AG20443 (cell line): ENCODE measurements at regions not wholly inside any gene's neighbourhood (a gene's known extent, or its start where the extent isn't known, plus 50 kb on each side); places are given as distances from the start of the nearest gene placed in this dataset.
"Not testable (repeated sequence)": the region's sequence is repeated elsewhere in the genome, so short reads cannot be mapped to it uniquely, and the experiment has no call there.

Source experiments
- DNase-seq: peaks from one replicate; pipeline ENCODE4 v3.0.0; 2012; ENCODE audit warnings: low spot score, mixed read lengths

DNA sequence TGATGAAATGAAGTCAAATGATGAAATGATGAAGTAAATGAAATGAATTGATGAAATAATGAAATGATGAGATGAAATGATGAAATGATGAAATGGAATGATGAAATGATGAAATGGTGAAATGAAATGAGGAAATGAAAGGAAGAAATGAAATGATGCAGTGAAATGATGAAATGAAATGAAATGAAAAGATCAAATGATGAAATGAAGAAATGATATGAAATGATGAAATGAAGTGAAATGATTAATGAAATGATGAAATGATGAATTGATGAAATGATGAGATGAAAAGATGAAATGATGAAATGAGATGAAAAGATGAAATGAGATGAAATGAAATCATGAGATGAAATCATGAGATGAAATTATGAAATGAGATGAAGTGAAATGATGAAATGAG, 139.2 kb upstream of the ERV3-1 start:
- DNase-seq: not testable (repeated sequence)

DNA sequence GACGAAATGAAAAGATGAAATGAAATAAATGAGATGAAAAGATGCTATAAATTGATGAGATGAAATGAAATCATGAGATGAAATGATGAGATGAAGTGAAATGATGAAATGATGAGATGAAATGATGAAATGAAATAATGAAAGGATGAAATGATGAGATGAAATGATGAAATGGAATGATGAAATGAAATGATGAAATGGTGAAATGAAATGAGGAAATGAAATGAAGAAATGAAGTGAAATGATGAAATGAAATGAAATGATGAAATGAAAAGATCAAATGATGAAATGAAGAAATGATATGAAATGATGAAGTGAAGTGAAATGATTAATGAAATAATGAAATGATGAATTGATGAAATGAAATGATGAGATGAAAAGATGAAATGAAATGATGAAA, 138.5 kb upstream of the ERV3-1 start:
- not testable (repeated sequence) for DNase-seq

DNA sequence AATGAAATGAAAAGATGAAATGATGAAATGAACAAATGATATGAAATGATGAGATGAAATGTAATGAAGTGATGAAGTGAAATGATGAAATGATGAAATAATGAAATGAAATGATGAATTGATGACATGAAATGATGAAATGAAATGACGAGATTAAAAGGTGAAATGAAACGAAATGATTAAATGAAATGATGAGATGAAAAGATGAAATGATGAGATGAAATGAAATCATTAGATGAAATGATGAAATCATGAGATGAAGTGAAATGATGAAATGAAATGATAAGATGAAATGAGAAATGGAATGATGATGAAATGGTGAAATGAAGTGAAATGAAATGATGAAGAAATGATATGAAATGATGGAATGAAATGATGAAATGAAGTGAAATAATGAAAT, 138.1 kb upstream of the ERV3-1 start:
- DNase-seq: not testable (repeated sequence)

DNA sequence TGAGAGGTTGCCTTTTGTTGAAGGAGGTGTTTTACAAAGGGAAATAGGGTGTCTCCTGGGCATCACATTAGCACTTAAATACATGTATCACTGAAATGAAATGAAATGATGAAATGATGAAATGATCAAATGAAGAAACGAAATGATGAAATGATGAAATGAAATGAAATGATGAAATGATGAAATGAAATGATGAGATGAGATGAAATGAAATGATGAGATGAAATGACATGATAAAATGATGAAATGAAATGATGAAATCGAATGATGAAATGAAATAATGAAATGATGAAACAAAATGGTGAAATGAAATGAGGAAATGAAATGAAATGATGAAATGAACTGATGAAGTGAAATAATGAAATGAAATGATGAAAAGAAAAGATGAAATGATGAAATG, 137.6 kb upstream of the ERV3-1 start:
- not testable (repeated sequence) for DNase-seq

DNA sequence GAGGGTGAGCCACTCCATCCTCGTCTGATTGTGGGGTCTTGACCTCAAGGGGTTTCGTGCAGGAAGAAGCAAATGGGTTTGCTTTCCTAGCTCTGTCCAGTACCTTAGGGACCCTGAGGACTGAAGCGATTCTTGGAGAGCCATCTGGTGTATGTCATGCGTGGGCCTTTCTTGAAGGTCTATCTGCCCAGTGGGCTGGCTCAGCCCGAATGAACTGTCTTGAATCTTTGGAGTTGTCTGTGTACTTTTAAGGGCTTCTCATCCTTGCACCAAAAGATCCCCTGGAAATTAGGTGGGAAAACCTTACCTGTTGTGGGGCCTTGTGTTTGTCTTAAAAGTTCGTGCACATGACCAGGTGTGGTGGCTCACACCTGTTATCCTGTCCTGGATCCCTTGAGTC, 135.4 kb upstream of the ERV3-1 start:
- not testable (repeated sequence) for DNase-seq

DNA sequence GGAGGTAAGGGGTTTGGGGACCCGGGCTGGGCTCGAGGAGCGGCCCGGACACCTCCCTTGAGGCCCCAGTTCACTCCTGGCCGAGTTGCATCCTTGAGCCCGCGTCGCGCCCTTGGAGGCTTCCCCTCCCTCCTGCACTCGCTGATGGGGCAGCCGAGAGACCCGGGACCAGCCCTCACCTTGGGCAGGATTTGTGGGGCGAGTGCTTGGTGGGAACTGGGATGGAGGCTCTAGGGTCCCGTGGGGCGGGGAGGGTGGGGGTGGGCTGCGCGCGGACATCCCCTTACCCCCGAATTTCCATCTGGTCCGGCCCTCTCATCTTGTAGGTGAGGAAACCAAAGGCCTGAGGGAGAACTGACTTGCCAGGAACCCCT, 134.9 kb upstream of the ERV3-1 start:
- DNase-seq: not testable (repeated sequence)

DNA sequence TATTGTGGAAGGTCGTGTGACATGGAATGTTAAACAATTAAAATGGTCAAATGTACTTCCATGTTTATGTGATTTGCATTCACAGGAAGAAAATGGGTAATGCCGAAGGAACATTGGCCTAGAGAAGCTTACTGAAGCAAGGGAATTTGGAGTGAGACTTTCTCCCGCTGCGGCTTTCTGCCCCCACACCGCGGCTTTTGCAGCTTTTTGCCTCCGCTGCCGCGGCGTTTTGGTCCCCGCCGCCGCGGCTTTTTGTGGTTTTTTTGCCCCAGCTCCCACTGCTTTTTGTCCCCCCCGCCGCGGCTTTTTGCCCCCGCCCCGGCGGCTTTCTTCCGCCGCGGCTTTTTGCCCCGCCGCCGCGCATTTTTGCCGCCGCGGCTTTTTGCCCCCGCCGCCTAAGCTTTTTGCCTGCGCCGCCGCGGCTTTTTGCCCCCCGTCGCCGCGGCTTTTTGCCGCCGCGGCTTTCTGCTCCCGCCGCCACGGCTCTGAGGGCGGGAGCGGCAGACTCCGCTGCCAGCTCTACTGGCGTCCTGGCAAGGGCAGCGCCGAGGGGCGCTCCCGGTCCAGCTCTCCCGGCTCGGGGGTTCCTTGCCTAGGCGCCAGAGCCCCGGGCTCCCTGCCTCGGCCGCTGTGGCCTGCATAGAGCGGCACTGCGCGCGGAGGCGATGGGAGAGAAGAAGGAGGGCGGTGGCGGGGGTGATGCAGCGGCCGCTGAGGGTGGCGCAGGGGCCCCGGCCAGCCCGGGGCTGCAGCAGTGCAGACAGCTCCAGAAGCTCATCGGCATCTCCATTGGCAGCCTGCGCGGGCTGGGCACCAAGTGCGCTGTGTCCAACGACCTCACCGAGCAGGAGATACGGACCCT, 134.3 kb upstream of the ERV3-1 start:
- not testable (repeated sequence) for DNase-seq

DNA sequence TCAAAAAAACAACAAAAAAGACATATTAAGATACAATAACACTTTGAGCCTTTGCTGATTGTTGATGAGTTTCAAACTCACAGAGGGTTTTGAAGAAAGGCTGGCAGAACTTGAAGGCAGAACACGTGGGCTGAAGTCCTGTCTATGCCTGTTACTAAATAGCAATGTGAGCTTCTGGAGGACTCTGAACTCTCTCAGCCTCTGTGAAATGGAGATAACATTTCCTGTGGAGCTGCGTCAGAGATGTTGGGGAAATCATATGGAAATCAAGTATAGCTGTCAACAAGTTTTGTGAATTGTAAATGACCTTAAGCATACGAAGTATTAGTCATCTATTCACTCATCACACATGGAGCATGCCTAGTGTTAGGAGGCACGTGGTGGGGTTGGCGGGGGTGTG, 130.4 kb upstream of the ERV3-1 start:
- DNase-seq: not testable (repeated sequence)

DNA sequence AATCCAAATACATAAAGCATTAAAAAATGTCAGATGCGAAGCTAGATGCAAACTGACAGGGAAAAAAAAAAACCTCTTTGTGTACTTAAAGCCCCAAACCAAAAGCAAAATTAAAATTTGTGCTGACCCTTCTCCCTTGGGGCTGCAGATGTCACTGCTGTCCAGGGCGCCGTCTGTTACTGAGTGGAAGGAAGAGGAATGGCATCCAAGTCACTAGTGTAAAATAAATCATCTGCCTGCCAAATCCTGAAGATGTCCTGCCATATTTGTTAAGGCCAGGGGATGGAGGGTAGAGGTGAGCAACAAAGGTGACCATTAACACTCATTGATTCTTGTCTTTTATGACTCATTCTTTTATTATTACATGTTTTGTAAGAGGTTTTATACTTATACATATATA, 126.6 kb upstream of the ERV3-1 start:
- not testable (repeated sequence) for DNase-seq

DNA sequence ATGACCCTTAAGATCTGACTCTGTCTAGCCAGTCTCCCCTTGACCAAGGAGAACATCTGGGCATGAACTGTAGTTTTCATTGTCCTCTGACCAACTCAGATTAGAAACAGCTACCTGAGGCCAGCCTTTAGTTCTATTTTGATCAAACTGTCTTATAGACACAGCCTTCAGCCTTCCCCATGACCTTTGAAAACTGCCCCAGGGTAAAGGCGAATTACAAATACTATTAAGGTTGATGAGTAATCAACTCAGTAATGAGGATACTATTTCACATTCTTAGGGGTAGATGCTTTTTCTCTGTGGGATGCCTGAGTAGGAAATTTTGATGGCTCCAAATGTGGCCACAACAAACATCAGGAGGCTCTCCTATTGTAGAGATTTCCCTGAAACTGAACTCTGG, 125.8 kb upstream of the ERV3-1 start:
- DNase-seq: not testable (repeated sequence)

DNA sequence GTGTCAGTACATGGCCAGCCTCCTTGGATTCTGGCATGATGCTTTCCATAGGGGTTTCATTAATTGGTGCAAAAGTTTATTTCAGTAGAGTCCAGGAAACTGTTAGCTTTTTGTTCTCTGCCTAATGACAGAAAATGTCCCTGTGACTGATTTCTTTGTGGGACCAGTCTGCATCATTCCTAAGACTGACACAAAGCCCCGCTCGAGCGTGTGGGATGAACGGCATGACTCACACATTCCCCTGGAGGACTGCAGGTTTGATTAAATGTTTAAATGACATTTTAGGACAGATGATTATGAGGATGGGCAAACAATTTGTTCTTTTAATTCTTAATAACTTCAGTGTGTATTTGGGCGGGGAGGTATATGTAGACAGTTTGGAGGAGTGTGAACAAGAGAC, 120.9 kb upstream of the ERV3-1 start:
- DNase-seq: not testable (repeated sequence)

DNA sequence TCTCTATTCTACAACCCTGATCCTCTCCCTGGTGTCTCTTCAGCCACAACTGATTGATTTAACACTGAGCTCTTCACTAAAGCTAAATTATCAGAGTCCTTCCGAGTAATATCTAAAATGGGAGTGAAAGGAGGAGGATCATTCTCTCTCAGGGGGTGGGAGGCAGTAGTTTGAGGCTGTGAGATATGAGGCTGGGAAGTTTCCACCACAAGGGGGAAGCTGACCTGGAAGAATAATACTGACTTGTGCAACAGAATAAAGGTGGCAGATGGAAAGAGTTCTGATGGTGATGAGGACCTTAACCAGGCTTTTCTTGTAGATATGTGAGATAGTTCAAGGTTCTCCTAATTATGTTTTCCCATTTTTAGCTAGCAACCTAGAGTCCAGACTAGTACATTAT, 118.1 kb upstream of the ERV3-1 start:
- DNase-seq: not testable (repeated sequence)

DNA sequence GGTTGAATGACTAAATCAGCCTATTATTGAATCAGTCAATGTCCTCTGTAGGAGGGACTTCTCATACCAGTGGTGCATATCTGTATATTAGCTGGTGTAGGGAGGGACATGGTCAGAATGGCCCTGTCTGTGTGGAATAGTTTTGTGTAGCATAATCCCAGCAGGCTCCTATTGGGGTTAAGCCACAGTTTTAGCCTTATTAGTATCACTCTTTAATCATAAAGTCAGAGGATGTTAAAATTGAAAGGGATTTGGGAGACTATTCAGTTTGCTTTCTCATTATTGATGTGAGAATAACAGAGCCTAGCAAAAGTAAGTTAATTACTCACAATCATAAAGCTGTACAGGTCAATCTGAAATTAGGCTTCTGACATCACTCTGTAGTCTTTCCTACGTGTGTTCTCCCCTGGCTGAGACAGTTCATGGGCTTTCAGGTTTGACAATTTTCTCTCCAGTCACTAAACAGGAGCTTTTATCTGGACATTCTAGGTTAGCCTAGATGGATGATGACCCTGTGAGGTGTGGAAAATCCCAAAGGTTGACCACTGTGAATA, 99.2 kb upstream of the ERV3-1 start:
- not testable (repeated sequence) for DNase-seq

DNA sequence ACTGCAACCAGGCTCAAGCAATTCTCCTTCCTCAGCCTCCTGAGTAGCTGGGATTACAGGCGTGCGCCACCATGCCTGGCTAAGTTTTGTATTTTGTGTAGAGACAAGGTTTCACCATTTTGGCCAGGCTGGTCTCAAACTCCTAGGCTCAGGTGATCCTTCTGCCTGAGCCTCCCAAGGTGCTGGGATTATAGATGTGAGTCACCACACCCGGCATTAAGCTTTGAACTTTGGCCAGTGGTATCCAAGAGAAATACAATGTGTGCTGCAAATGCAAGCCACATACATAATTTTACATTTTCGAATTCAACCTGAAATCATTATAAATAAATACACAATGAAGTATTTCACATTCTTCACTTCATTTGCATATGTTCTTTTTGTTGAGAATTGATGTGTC, 94.0 kb upstream of the ERV3-1 start:
- DNase-seq: not testable (repeated sequence)

DNA sequence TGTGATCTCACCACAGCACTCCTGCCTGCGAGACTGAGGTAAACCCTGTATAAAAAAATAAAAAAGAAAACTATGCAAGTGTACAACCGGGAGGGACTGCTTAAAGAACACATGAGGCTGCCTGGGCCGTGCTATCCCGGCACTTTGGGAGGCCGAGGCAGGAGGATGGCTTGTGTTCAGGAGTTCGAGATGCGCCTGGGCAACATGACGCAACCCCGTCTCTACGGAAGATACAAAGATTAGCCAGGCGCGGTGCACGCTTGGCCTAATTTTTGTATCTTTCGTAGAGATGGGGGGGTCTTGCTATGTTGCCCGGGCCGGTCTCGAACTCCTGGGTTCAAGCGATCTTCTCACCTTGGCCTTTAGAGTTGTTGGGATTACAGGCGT, 75.2 kb upstream of the ERV3-1 start:
- not testable (repeated sequence) for DNase-seq

DNA sequence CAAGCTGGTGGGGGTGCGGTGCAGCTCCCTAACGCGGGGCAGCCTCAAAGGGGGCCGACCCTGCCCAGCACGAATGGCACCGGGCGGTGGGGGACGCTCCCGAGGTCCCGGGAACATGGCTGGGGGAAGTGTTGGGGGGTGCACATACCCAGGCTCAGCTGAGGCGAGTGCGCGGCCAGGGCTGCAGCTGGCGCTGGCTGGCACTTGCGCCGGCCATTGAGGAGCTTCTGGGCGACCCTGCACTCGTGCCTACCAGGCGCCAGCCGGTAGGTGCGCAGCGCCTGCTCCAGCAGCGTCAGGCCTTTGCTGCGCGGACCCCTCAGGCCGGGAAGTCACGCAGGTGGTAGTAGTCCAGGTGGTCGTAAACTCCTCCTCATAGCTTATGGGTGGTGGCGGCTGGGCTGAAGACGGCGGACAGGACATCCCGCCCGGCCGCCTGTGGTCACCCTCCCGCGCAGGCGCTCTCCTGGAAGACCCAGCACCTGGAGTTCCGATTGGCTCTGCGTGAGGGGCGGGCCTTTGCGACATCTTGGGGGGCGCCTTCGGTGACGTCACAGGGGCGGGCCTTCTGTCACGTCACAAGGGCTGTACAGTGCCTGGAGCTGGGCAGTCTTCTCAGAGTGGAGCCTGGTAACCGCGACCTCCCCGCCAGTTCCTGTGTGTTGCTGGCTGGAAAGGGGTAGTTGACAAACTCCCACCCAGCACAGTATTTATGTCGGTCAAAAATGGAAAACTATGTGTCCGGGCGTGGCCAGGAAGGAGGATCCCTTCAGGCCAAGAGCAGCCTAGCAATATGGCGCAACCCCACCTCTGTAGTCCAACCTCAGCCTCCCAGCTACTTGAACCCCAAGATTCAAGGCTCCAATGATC, 74.5 kb upstream of the ERV3-1 start:
- DNase-seq: peak; percentile 87

DNA sequence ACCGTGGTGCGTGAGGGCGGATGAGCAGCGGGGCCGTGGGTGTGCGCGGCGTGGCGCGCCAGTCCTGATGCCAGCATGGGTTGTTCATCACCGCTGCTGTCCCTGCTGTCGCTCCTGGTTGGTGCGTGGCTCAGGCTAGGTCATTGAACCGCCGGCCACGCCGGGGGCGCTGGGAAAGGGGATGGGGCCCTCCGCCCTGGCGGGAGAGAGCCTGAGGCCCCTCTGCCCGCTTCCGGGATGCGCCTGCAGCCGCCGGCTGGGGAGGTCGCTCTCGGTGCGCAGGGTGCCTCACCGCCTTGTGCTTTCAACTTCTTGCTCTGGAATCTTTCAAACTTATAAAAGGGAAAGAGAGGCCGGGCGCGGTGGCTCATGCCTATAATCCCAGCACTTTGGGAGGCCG, 68.5 kb upstream of the ERV3-1 start:
- DNase-seq: not testable (repeated sequence)

DNA sequence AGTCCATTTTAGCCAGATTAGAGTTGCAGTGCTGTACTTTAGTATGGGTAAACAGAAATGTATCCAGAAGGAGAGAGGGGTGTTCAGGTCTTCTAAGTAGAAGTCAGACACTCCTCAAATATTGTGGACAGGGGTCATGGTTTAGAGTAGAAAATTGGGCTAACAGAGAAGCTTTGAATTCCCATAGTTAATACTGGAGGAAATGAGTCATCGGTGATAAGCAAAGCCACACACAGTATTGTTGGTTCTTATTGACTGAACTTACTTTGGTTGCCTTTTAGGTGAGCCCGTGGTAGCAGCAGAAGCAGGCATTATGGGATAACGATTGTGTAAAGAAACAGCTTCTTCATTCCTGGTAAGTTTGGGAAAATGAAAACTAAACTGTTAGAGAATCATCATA, 66.7 kb upstream of the ERV3-1 start:
- DNase-seq: not testable (repeated sequence)

DNA sequence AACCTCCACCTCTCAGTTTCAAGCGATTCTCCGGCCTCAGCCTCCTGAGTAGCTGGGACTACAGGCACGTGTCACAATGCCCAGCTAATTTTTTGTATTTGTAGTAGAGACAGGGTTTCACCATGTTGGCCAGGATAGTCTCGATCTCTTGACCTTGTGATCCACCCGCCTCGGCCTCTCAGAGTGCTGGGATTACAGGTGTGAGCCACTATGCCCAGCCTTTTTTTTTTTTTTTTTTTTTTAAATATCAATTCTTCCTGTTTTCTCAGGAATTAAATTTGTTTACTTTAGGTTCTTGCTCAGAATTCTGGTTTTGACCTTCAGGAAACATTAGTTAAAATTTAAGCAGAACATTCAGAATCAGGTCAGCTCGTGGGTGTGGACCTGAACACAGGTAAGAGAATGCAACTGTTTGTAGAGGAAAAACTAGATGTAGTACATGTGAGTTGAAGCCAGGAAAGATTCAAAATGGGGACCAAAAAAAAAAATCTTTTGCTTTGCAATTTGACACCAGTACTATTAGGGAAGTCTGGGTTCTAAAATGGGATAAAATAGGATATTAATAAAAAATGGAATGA, 65.5 kb upstream of the ERV3-1 start:
- DNase-seq: not testable (repeated sequence)

DNA sequence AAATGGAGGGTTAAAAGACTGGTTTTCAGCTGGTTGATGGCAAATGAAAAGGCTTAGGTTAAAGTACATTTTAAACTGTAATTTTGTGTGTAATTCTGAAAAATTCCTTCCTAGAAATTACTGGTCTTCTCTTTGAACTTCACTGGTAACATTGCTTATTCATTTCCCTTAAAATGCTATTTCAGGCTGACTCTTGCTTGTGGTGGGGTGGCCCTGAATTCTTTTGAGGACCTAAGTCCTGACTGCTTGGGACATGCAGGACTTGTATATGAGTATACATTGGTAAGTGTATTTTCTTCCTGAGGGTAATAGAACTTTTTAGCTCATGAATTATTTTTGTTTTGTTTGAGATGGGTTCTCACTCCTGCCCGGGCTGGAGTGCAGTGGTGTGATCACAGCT, 63.0 kb upstream of the ERV3-1 start:
- not testable (repeated sequence) for DNase-seq

DNA sequence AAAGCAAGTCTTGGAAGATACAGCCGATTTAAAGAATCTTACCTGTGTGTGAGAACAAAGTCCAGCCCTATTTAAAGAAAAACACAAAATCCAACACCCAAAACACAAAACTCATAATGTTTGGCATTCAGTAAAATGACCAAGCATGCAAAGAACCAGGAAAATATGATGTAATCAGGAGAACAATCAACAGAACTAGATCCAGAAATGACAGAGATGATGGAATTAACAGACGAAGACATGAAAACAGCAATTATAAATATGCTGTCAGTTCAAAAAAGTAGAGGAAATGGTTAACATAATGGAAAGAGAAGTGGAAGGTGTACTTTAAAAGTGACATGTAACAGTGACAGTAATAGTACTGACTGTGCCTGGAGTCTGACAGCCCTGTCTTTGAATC, 56.1 kb upstream of the ERV3-1 start:
- not testable (repeated sequence) for DNase-seq

DNA sequence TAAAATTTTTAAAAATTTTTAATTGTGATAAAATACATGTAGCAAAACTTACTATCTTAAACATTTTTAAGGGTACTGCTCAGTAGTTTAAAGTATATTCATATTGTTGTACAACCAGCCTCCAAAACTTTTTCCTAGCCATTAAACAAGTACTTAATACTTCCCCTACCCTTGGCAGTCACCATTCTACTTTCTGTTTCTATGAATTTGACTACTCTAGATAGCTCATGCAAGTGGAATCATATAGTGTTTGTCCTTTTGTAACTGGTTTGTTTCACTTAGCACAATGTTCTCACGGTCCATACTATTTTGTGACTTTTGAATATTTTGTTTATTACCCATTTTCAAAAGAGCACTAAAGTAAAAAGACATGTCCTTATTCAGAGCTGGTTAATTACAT, 52.8 kb upstream of the ERV3-1 start:
- not testable (repeated sequence) for DNase-seq
